HG03558 (cell line): ENCODE measurements at regions not wholly inside any gene's neighbourhood (a gene's known extent, or its start where the extent isn't known, plus 50 kb on each side); places are given as distances from the start of the nearest gene placed in this dataset.

Experiments used
- ATAC-seq: cut with Tn5 transposase; IDR thresholded peaks from one replicate; pipeline ENCODE4 v1.9.1; 2021; ENCODE audit warnings: moderate number of reproducible peaks; ENCODE audit not compliant: unreplicated experiment; ENCODE audit errors: extremely low read depth

GRCh38 chr3:197353001-197353866, 54.8 kb upstream of the DLG1 start:
- ATAC-seq = no peak

GRCh38 chr3:197352382-197352781, 54.0 kb upstream of the DLG1 start:
- no peak for ATAC-seq

GRCh38 chr3:197350446-197350845, 52.0 kb upstream of the DLG1 start:
- no peak for ATAC-seq

GRCh38 chr3:197349368-197349767, 51.0 kb upstream of the DLG1 start:
- no peak for ATAC-seq
